GM13977 (cell line): ENCODE measurements at regions not wholly inside any gene's neighbourhood (a gene's known extent, or its start where the extent isn't known, plus 50 kb on each side); places are given as distances from the start of the nearest gene placed in this dataset.

Source experiments
- DNase-seq: peaks from one replicate; pipeline ENCODE4 v3.0.0; 2012; ENCODE audit warnings: low spot score
- in situ Hi-C: fragments of 300-500 bp; cut with MboI; formaldehyde crosslinking; loops from one replicate; pipeline ENCODE4 v1.12.0; 2022; ENCODE audit warnings: low sequenced_read_pairs, low pct_unique_long_range_greater_than_20kb, mixed read lengths, inconsistent platforms; ENCODE audit not compliant: unreplicated experiment
- TF ChIP-seq, protein P1 (sequence below): IDR thresholded peaks from 2 replicates; pipeline ENCODE4 v1.5.1; 2012; ENCODE audit warnings: mild to moderate bottlenecking, control low read depth; ENCODE audit not compliant: insufficient read depth; ENCODE audit errors: extremely low read depth, missing control alignments

- TF ChIP-seq, protein P1, sequence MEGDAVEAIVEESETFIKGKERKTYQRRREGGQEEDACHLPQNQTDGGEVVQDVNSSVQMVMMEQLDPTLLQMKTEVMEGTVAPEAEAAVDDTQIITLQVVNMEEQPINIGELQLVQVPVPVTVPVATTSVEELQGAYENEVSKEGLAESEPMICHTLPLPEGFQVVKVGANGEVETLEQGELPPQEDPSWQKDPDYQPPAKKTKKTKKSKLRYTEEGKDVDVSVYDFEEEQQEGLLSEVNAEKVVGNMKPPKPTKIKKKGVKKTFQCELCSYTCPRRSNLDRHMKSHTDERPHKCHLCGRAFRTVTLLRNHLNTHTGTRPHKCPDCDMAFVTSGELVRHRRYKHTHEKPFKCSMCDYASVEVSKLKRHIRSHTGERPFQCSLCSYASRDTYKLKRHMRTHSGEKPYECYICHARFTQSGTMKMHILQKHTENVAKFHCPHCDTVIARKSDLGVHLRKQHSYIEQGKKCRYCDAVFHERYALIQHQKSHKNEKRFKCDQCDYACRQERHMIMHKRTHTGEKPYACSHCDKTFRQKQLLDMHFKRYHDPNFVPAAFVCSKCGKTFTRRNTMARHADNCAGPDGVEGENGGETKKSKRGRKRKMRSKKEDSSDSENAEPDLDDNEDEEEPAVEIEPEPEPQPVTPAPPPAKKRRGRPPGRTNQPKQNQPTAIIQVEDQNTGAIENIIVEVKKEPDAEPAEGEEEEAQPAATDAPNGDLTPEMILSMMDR = no peak
- in situ Hi-C loops = no loop called here
- DNase-seq = no peak
Observed at GRCh38 chr12:88298761-88299242, 156.7 kb downstream of the TMTC3 start.

DNA sequence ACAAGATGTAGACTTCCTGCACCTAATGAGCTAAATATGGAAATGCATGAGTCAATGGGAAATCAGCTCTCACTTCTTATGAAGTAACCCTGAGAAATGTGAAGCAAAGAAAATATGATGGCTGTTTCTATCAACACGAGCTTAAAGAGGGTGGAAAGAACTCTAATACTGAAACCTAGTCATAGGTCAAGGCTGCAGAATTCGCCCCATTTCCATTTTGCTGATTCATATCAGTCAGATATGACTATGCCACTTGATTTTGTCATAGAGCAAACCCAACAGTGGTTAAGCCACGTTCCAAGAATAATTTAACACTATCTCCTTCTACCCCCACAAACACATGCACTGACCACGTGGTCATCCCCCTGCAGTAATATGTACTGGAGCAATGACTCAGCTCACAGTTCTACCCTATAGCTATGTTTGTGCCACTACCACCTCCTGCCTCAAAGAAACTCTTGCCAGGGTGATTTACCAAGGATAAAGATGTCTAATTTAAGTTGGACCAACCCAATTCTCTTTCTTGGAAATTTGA lies 157.5 kb downstream of the TMTC3 start:
- peak; percentile 51 for DNase-seq
- in situ Hi-C loops = no loop called here
- TF ChIP-seq, protein P1 = no peak

DNA sequence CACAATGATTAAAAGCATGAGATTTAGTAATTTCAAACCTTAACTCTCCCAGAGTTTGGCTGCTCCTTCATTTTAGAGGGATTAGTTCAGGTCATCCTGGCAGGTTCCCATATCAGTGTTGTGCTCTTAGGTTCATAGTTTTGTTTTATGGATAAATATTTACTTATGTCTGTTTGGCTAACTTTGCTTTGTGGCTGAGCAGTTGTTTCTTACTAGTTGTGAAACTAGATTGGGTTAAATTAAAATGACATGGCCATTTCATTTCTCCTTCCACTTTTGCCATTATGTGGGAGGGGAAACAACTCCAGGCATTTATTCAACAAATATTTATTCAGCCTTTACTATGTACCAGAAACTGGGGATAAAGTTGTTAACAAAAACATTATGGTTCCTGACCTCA lies 158.8 kb downstream of the TMTC3 start:
- in situ Hi-C loops = no loop called here
- TF ChIP-seq, protein P1 = no peak
- DNase-seq = no peak

DNA sequence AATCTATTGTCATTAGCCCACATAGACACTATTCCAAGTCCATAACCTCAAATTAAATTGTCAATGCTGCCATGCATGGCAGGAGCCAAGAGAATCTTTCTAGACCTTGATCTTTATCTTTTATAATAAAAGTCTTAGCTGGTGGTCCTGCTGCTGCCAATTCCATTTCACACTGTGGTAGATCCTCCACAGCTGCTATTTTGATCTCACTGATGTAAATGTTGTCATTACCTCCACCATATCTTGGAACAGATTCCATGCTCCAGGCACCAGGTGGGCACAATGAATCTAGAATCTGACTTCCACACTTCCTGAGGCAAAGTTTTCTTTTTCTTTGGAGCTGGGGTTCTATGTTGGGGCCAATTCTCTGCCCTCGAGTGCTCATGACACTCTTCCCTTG lies 161.2 kb downstream of the TMTC3 start:
- no peak for DNase-seq
- in situ Hi-C loops = no loop called here
- TF ChIP-seq, protein P1 = no peak

DNA sequence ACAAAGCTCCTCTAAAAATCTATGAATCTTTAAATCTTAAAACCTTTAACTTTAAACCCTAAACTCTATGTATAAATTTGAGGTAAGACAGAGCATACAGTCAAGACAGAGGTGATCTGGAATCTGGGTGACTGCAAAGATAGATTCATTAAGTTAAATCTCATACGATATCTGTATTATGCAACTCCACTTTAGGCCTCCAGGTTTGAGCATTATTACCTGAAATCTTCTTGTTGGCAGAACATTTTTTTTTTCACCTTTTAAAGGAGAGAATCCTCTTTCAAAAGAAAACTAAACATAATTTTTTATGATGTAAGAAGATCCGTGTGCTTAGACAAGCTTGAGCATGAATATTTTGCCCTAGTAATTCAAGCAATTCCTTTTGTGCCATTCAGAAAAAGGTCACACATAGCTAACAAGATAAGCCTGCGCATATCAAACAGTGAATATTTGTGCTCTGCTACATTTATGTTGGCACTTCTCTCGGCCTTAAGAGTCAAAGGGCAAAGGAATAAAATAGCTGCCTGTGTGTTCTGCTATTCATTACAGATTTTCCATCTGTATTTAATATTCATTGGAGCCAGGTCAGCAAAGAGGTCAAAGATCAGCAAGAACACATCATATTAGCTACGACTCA lies 163.3 kb downstream of the TMTC3 start:
- no peak for DNase-seq
- in situ Hi-C loops = no loop called here
- TF ChIP-seq, protein P1 = no peak

GRCh38 chr12:88306471-88307069 lies 164.5 kb downstream of the TMTC3 start:
- in situ Hi-C loops = no loop called here
- no peak for DNase-seq
- TF ChIP-seq, protein P1 = no peak
